ENCODE measurements at regions not wholly inside any gene's neighbourhood (a gene's known extent, or its start where the extent isn't known, plus 50 kb on each side); places are given as distances from the start of the nearest gene placed in this dataset.

DNA sequence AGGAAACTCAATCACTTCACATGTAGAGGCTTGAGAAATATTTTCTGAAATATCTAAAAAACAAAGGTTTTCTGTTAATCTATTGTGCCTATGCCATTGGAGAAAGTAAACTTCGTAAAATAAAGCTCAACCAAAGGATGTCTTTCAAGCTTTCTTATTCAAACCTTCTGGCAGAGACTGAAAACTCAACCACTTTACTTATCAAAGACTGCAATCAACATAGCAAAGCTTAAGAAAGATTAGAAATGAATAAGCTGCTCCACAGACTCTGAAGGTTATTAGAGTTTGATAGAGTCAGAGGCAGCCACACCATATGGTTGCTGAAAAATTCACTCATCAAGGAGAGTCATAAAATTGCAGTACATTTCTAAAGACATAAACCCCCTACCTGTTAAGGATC lies 245.8 kb upstream of the MEOX2 start:
- in situ Hi-C loops (cut with HindIII; ENCODE audit: low sequenced_read_pairs): no loop called here
- TF ChIP-seq, protein P1, sequence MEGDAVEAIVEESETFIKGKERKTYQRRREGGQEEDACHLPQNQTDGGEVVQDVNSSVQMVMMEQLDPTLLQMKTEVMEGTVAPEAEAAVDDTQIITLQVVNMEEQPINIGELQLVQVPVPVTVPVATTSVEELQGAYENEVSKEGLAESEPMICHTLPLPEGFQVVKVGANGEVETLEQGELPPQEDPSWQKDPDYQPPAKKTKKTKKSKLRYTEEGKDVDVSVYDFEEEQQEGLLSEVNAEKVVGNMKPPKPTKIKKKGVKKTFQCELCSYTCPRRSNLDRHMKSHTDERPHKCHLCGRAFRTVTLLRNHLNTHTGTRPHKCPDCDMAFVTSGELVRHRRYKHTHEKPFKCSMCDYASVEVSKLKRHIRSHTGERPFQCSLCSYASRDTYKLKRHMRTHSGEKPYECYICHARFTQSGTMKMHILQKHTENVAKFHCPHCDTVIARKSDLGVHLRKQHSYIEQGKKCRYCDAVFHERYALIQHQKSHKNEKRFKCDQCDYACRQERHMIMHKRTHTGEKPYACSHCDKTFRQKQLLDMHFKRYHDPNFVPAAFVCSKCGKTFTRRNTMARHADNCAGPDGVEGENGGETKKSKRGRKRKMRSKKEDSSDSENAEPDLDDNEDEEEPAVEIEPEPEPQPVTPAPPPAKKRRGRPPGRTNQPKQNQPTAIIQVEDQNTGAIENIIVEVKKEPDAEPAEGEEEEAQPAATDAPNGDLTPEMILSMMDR (IDR thresholded peaks at IDR 0.05; ENCODE audit: low read depth, low read length, missing control alignments): no peak
- no peak overlapping the region for H3K4me3 ChIP-seq (ENCODE audit: low read depth, low read length)
- DNase-seq (ENCODE audit: low read depth): no peak

DNA sequence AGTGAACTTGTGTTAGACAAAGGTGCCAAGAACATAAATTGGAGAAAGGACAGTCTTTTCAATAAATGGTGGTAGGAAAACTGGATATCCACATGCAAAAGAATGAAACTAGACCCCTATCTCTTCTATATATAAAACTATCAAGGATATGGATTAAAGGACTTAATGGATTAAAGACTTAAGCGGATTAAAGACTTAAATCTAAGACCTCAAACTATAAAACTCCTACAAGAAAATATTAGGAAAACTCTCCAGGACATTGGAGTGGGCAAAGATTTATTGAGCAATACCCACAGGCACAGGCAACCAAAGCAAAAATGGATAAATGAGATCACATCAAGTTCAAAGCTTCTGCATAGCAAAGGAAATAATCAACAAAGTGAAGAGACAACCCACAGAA lies 242.9 kb upstream of the MEOX2 start:
- TF ChIP-seq, protein P1 (IDR thresholded peaks at IDR 0.05; ENCODE audit: low read depth, low read length, missing control alignments): no peak
- in situ Hi-C loops (cut with HindIII; ENCODE audit: low sequenced_read_pairs): no loop called here
- DNase-seq (ENCODE audit: low read depth): no peak
- no peak overlapping the region for H3K4me3 ChIP-seq (ENCODE audit: low read depth, low read length)

DNA sequence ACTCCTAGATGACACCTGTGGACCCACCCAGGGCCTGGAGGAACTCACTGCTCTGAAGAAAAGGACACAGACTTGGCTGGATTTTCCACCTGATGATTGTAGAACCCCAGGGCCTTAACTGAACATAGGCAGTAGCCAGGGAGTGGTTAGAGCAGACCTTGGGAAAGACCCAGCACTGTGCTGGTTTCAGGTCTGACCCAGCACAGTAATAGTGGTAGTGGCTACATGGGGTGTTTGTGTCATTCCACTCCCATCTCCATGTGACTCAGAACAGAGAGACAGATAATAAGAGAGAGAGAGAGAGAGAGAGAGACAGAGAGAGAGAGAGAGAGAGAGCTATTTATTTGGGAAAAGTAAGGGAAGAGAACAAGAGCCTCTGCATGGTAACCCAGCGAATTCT lies 239.1 kb upstream of the MEOX2 start:
- TF ChIP-seq, protein P1 (IDR thresholded peaks at IDR 0.05; ENCODE audit: low read depth, low read length, missing control alignments): no peak
- no peak overlapping the region for H3K4me3 ChIP-seq (ENCODE audit: low read depth, low read length)
- in situ Hi-C loops (cut with HindIII; ENCODE audit: low sequenced_read_pairs): no loop called here
- no peak for DNase-seq (ENCODE audit: low read depth)

DNA sequence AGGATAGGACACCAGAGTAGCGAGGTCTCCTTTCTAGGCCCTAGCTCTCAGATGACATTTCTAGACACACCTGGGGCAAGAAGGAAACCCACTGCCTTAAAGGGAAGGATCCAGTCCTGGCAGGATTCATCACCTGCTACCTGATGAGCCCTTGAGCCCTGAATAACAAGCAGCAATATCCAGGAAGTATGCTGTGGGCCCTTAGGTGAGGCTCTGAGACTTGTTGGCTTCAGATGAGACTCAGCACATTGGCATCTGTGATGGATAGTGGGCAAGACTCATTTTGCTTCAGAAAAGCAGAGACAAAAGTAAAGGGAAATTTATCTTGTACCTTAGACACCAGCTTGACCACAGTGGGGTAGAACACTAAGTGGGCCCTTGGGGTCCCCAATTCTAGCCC lies 238.4 kb upstream of the MEOX2 start:
- H3K4me3 ChIP-seq (ENCODE audit: low read depth, low read length): no peak overlapping the region
- DNase-seq (ENCODE audit: low read depth): no peak
- TF ChIP-seq, protein P1 (IDR thresholded peaks at IDR 0.05; ENCODE audit: low read depth, low read length, missing control alignments): no peak
- in situ Hi-C loops (cut with HindIII; ENCODE audit: low sequenced_read_pairs): no loop called here

DNA sequence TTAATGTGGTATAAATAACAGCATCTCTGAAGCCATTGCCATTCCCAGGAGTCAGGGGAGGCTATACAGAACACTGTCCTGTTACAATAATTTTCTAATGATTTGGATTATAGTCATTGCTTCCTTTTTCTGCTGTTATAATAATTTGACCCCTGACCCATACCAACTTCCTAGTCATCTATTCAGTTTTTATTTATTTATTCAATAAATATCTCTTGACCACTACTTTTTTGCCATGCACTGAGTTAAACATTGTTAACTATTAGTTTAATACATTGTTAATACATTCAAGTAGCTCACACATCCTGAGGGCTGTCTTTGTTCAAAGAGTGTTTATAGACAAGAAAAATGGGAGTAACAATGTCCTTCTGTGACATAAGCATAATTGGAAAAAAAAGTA lies 235.5 kb upstream of the MEOX2 start:
- TF ChIP-seq, protein P1 (IDR thresholded peaks at IDR 0.05; ENCODE audit: low read depth, low read length, missing control alignments): no peak
- in situ Hi-C loops (cut with HindIII; ENCODE audit: low sequenced_read_pairs): no loop called here
- H3K4me3 ChIP-seq (ENCODE audit: low read depth, low read length): no peak overlapping the region
- no peak for DNase-seq (ENCODE audit: low read depth)

DNA sequence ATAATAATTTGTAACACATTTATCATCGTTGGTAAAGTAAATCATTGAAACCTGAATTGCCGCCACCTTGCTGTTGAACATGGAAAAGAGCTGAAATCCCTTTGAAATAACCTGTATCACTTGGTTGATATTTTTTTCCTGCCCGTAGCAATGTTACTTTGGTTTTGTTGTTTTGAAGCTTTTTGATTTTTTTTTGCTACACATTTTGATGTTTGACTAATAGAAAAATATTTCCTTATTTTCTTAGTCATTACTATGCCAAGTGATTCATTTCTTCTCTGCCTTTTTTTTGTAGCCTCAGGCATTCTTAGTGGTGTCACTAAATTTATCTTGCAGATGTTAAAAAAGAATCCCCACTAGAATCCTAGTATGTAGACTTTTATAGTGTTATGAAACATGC lies 235.1 kb upstream of the MEOX2 start:
- DNase-seq (ENCODE audit: low read depth): no peak
- no peak overlapping the region for H3K4me3 ChIP-seq (ENCODE audit: low read depth, low read length)
- TF ChIP-seq, protein P1 (IDR thresholded peaks at IDR 0.05; ENCODE audit: low read depth, low read length, missing control alignments): peak; percentile 10
- in situ Hi-C loops (cut with HindIII; ENCODE audit: low sequenced_read_pairs): no loop called here

DNA sequence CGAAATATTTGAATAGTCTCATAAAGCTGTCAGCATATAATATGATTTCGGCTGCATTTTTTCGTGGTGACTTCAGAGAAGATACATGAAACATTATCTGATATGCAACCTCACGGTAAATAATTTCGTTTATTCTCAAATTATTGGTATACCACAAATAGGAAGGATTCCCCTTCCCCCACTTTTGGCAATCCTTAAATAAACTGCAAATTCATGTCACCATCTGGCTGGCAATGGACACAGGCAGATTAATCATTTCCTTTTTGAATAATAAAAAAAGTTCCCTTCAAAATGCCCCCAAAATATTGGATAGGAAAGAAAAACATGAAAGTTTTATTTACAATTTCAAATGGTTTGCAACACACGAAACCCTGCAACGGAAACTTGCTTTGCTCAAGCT lies 234.5 kb upstream of the MEOX2 start:
- in situ Hi-C loops (cut with HindIII; ENCODE audit: low sequenced_read_pairs): no loop called here
- TF ChIP-seq, protein P1 (IDR thresholded peaks at IDR 0.05; ENCODE audit: low read depth, low read length, missing control alignments): no peak
- no peak overlapping the region for H3K4me3 ChIP-seq (ENCODE audit: low read depth, low read length)
- DNase-seq (ENCODE audit: low read depth): no peak

All from astrocyte of the cerebellum (primary cell).